ENCODE measurements at regions not wholly inside any gene's neighbourhood (a gene's known extent, or its start where the extent isn't known, plus 50 kb on each side); places are given as distances from the start of the nearest gene placed in this dataset.
"Not testable (repeated sequence)": the region's sequence is repeated elsewhere in the genome, so short reads cannot be mapped to it uniquely, and the experiment has no call there.

- not testable (repeated sequence) for TF ChIP-seq CTCF (IDR thresholded peaks at IDR 0.05; ENCODE audit: insufficient read depth, low read length, poor library complexity, severe bottlenecking); EZH2phosphoT487 (conservative IDR thresholded peaks at IDR 0.05; ENCODE audit: low read length)
These were observed 151.0 kb upstream of the HS3ST2 start for GRCh38 chr16:22662958-22663357.
